Astrocyte of the hippocampus (primary cell): ENCODE measurements at regions not wholly inside any gene's neighbourhood (a gene's known extent, or its start where the extent isn't known, plus 50 kb on each side); places are given as distances from the start of the nearest gene placed in this dataset.

Source experiments
- DNase-seq: peaks from one replicate; pipeline ENCODE4 v3.0.0; 2011; ENCODE audit warnings: low read depth, low spot score

- peak; percentile 29 for DNase-seq
Measured at GRCh38 chr7:112882991-112883390, 92.8 kb upstream of the TMEM168 start.

GRCh38 chr7:112882511-112882910 lies 92.3 kb upstream of the TMEM168 start:
- no peak for DNase-seq

- DNase-seq = no peak
Measured at GRCh38 chr7:112882022-112882421, 91.8 kb upstream of the TMEM168 start.

- DNase-seq = no peak
Measured at GRCh38 chr7:112880818-112881418, 90.7 kb upstream of the TMEM168 start.

GRCh38 chr7:112877691-112878460 lies 87.7 kb upstream of the TMEM168 start:
- DNase-seq = no peak

- peak; percentile 20 for DNase-seq
Measured at GRCh38 chr7:112876877-112877276, 86.7 kb upstream of the TMEM168 start.

DNA sequence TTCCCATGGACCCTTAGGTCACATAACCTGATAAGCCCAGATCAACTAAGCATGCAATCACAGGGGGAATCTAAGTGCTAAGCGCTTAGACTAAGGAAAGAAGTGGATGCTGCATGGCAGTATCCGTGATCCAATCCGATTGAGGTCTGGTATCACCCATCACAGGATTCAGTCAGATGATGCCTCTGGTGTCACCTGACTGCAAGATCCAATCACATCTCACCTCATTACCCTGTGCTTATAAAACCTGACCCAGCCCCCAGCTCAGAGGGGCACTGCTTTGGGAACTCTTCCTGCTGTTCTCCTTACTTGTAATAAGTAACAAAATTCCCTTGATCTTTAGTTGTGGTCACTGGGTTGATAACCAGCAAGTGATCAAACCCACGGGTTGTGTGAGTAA lies 84.7 kb upstream of the TMEM168 start:
- peak; percentile 15 for DNase-seq

DNA sequence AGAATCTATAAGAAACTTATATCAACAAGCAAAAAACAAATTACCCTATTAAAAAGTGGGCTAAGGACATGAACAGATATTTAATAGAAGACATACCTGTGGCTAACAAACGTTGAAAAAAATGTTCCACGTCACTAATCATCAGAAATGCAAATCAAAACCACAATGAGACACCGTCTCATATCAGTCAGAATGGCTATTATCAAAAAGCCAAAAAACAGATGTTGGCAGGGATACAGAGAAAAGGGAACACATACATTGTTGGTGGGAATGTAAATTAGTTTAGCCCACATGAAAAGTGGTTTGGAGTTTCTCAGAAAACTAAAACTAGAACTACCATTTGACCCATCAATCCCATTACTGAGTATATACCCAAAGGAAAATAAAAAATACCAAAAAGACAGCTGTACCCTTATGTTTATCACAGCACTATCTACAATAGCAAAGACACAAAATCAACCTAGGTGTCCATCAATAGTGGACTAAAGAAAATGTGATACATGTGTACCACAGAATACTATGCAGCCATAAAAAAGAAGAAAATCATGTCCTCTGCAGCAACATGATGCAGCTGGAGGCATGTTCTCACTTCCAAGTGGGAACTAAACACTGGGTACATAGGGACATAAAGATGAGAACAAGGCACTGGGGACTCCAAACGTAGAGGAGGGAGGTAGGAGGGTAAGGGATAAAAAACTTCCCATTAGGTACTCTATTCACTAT lies 83.8 kb upstream of the TMEM168 start:
- DNase-seq = peak; percentile 83

- DNase-seq = peak; percentile 24
Measured at GRCh38 chr7:112869111-112869774, 79.0 kb upstream of the TMEM168 start.

DNA sequence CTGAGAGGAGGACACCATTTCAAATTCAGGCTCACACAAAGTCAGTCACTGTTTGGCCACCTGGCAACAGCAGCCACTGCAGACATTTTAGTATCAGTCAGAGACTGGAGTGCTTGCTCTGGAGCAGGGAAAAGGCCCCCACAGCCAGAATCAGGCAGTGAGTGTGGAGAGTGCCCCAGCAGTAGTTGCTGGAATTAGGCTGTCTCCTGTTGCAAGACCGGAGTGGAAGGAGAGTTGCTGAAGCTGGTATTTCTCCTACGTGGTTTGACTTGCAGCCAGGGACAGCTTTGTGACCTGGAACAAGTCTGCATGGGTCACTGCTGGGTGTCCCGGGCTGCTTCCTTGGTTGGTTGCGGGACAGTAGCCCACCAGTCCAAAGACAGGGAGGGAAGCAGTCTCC lies 78.4 kb upstream of the TMEM168 start:
- peak; percentile 5 for DNase-seq

- DNase-seq = no peak
Measured at GRCh38 chr7:112866424-112866823, 76.2 kb upstream of the TMEM168 start.

- DNase-seq = no peak
Measured at GRCh38 chr7:112864380-112864779, 74.2 kb upstream of the TMEM168 start.

DNA sequence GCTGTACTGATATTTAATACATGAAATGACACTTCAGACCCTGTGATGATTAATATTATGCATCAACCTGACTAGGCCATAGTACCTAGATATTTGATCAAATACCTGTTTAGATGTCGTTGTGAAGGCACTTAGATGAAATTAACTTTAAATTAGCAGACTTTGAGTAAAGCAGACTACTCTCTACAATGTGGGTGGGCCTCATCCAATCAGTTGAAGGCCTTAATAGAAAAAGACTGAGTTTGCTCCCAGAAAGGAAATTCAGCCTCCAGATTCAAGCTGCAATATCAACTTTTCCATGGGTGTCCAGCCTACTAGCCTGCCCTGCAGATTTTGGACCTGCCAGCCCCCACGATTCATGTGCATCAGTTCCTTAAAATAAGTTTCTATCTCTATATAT lies 68.6 kb upstream of the TMEM168 start:
- no peak for DNase-seq

DNA sequence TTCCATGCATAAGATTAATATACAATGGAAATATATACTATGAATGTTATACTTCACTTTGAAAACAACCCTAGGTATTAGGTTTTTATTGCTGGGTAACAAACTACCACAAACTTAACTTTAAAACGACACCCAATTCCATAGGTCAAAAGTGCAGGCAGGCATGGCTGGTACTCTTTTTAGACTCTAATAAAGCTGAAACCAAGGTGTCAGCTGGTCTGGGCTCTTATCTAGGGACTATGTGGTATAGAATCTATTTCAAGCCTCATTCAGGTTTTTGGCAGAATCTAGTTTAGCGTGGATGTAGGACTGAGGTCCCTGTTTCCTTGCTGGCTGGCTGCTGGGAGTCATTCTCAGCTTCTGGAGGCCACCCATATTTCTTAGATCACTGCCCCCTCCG lies 65.0 kb upstream of the TMEM168 start:
- DNase-seq = no peak

DNA sequence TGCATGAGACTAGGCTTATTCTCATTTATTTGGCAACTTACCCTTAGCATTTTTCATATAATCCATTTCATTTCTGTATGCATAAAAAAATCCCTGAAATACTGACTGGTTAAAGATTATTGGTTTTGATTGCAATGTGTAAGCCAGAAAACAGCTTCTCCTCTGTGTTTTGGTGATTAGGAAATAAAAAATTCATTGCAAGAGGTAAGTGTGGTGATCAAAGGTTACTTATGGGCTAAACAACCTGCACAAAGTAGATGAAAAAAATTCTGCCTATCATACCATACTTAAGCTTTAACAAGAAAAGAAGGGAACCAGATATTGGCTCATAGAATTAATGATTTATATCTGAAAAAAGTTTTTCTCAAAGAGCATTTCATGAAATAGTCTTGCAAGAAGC lies 64.0 kb upstream of the TMEM168 start:
- no peak for DNase-seq

DNA sequence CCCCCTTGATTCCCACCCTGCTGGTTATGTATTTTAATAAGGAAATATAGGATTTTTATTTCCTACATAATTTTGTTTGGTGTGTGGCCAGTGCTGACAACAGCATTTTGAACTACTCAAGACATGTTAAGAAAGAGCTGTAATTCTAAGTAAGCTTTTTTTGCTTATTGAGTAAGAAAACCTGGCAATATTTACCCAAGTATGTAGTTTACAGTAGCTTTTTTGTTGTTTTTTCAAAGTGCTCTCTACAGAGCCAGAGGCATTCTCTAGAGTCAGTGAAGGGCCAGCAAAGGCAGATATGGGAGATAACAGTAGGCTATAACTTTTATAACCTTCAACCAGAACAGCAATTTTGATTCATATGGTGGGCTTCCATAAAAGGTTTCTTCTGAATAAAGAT lies 63.2 kb upstream of the TMEM168 start:
- DNase-seq = no peak

DNA sequence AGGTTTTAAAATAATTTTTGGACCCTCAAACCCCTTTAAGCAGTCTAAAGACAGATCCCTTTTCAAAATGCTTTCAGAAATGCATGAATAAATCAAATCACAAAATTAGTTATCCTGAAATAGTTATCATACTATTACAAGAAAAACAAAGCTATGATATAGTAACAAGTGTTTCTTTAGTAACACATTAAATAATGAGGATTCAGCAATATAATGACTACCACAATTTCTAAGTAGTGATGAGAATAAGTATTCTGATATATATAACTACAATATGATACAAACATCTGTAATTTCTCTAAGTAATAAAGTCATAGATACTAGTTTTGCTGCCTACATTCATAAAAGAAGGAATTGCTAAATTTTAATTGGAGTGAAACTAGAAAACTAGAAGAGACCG lies 53.0 kb upstream of the TMEM168 start:
- DNase-seq = no peak
